NOMO-1 (cell line): ENCODE measurements at regions not wholly inside any gene's neighbourhood (a gene's known extent, or its start where the extent isn't known, plus 50 kb on each side); places are given as distances from the start of the nearest gene placed in this dataset.

Source experiments
- DNase-seq, 2 experiments: peaks; one replicate each; lab custom pipeline; 2025; ENCODE audit not compliant: unreplicated experiment in 2 of 2; lab: John Stamatoyannopoulos, UW

GRCh38 chr11:87392665-87393064 is 354.9 kb downstream of the TMEM135 start:
- no peak for DNase-seq

GRCh38 chr11:87391496-87391895 is 353.8 kb downstream of the TMEM135 start:
- DNase-seq: no peak

GRCh38 chr11:87384078-87384729 is 346.5 kb downstream of the TMEM135 start:
- no peak for DNase-seq

GRCh38 chr11:87374038-87374807 is 336.5 kb downstream of the TMEM135 start:
- DNase-seq: no peak
